HG03460 (cell line): ENCODE measurements at regions not wholly inside any gene's neighbourhood (a gene's known extent, or its start where the extent isn't known, plus 50 kb on each side); places are given as distances from the start of the nearest gene placed in this dataset.
A peak's percentile ranks its signal among the peaks of the same experiment; 100 is the strongest.

Experiments
- ATAC-seq: cut with Tn5 transposase; IDR thresholded peaks from one replicate; pipeline ENCODE4 v1.9.1; 2021; ENCODE audit not compliant: unreplicated experiment

DNA sequence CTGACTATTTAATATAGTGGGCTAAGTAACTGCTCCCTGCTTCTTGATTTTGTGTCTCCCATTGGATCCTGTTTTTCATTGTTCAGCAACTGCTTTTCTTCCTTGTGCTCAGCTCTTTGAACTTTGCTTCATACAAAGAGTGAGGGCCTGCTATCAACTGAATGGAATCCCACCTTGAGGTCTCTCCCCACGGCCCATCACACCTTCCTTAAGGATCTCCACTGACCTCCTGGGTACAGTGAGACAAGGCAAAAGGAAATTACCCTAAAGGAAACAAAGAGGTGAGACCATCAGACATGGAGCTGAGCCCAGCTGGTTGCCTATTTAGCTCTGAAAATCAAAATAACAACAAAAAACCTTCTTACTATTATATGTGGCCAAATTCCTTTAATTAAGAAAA lies 91.3 kb upstream of the RPL34 start:
- no peak for ATAC-seq

DNA sequence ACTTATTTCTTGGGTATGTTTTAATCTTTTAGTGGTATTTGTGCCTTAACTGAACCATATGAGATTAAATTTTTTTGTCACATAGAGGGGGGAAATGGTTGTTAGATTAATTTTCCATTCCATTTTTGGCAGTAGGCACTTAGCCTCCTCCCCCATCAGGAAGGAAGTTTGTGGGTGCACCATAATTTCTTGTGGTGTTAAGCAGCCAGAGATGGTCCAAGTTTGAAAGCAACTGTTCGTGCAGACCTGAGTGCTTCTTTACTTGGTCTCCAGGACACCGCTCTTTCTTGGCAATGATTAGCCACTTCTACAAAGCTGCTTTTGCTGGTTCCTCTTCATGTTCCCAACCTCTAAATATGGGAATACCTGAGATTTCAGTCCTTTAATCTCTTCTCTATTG lies 92.7 kb upstream of the RPL34 start:
- ATAC-seq, result peak; percentile 73

DNA sequence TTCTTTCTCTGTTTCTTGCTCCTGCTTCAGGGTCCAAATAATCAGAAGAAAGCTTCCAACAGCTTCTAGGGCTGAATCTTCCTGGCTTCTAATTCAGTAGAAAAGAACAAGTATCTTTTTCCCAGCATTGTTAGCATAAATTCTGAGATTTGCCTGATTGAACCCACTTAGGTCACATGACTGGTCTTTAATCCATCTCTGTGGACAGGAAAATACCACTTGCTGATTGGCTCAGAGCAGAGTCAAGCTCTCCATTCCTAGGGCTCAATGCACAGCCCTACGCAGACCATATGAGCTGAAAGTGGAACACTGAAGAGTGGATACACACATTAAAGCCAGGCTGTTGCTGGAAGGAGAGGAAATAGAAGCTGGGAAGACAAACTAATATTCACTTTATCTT lies 99.6 kb upstream of the RPL34 start:
- ATAC-seq, result no peak

DNA sequence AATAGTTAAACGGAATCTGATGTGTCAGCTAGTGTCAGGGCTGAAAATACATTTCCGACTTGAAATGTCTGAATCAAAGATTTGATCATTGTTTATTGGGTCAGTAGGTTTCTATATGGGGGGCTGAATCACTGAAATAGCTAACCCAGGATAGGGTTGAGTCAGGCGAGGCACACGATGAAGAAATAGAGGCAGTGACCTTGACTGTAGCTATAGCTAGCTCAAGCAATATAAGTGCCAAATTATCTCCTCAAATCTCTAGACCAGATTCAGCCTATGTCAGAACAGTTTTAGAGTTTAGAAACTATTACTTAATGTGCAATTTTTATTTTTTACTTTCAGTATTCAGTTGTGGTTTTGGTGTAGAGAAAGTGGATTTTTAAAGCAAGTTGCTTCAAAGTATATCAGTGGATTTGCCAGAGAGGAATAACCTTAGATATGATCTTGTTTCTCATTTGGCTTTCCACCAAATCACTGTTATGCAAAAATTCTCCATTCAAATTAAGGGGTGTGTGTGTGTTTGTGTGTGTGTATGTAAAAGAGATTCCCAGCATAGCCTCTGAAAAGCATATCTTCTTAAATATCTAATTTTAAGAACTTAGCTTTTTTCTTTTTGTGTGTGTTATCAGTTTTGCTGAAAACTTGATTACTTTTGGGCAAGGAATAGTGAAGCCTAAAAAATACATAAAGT lies 100.3 kb upstream of the RPL34 start:
- ATAC-seq, result no peak

DNA sequence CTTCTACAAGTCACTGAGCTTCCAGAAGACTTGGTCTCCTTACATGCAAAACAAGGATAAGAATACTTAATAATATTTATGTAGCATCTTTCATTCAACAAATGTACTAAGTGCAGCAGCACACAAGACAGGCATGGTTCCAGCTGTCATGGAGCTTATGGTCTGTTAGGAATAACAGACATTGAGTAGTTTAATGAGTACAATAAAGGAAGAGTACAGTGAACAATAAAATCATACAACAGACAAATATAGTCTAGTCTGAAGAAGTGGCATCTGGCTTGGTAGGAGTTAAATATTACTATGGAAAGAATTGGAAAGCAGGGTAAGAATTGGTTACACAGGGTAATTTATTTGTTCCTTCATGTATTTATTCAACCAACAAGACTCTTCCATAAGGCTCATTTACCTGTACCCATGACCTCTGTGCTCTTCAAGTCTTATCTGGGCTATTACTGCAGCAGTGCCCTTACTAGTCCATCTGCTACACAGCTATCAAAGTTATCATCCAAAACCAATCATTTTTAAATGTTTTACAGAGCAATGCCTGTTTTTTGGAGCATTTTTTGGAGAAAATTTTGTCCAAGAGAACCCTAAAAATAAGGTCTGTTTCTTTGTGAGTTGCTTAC lies 101.1 kb upstream of the RPL34 start:
- ATAC-seq, result no peak

DNA sequence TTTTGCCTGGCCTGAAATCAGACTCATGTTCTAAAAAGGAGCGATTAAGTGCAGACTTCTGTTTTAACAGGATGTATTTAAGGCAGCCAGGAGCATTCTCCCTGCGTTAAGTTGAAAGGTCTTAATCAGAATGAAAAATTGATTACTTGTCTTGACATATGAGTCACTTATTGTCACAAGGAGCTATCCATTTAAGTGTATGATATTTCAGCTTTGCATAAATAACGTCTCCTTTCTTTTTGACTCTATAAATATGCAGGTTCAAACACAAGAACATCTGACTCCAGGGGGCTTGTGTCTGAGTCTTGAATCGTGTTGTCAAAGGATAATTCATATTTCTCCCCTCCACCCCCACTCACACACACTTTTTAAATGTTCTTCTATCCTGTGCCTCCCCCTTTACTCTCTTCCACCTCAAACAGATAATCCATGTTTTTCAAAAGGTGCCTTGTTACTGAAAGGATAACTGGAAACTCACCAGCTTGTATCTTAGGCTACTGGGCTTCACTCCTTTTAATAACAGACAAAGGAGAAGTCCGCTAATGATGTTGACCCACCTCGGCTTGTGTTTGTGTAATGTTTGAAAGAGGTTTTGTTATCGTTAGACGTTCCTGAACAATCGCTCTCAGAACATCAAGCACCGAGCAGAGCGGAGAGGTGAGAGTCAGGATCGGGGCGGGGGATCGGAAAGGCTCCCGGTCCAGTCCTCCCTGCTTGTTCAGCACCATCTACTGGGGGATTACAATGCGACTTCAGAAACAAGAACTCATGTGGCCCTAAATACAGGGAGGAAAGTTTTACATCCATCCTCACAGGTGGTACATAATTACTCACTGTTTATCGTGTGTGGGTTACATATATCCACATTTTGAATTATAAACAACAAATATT lies 107.5 kb upstream of the RPL34 start:
- ATAC-seq, result no peak

DNA sequence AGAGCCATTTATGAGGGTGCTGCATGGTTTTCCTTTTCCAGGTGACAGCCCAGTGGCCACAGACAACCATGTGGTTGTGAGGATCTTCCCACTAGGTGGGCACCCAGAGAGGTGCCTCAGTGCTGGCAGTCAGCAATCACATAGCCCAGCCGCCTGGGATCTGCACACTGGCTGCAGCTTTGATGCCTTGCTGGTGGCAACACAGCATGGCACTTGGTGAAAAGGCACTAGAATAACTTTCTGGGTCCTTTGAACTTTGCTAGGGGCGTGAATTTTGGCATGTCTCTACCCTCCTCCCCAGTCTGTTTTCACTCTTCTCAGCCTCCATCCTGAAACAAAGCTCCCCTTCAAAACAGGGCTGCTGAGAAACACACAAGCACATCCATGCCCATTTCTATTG lies 108.8 kb upstream of the RPL34 start:
- no peak for ATAC-seq

DNA sequence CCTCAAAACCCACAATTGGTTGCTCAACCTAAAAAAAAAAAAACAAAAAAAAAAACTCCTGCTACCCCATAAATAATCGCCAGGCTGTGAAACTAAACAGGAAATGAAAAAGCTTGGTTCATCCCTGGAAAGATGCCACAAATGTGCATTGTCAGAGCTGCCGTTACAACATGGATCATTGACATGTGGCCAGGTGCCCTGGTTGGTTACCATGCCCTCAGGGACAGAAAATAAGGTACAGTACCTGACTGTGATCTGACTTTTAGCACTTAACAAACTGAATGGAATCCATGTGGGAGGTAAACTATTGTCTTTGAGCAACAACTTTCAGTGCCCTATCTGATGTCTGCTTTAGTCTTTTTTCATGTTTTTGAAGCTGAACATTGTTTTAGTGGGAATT lies 118.0 kb upstream of the RPL34 start:
- ATAC-seq, result no peak

DNA sequence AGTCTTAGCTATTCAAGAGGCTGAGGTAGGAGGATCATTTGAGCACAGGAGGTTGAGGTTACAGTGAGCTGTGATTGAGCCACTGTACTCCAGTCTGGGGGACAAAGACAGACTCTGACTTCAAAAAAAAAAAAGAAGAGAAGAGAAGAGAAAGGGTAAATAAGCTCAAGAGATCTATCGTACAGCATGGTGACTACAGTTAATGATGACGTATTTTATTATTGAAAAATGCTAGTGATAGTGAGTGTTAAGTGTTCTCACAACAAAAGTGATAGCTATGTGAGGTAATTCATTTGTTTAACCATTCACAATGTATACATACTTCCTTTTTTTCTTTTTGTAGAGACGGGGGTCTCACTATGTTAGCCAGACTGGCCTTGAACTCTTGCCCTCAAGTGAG lies 121.5 kb upstream of the RPL34 start:
- ATAC-seq, result no peak

DNA sequence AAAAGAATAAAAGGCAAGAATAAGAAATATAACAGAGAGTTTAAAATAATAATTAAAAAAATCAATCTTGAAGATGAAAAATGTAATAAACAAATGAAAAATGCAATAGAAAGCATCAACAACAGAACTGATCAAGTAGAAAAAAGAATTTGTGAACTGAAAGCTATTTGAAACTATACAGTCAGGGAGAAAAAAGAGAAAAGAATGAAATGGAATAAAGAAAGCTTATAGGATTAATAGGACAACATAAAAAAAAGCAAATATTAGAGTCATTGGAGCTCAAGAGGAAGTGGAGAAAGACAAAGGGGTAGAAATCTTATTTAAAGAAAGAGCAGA lies 126.8 kb upstream of the RPL34 start:
- no peak for ATAC-seq

DNA sequence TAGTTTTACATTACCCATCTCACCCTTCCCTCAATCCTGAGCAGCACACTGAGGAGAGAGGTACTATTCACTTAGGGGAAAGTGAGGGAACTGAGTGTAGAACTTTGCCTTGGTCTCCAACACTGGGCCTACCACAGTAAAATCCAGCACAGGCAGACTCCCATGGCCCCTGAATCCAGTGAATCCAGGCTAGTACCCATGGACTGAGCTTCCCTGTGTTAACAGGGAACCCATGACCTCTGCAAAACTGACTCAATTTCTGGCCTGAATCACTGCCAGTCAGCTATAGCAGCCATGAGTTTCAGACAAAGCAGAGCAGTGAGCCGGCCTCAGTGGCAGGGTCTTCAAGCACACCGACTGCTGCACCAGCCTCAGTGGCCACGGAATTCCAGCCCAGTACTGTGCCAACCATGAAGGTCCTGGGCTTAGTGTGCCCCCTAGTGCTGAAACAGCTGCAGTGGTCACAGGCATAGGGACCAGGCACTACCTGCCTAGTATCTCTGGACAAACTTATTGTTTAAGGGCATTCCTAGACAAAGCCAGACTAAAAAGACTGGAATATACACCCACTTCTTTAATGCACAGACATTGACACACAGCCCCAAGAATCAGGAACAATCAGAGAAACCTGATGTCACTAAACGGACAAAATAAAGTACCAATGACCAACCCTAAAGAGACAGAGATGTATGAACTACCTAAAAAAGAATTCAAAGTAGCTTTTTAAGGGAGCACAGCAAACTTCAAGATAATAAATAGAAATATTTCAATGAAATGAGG lies 127.4 kb upstream of the RPL34 start:
- no peak for ATAC-seq

DNA sequence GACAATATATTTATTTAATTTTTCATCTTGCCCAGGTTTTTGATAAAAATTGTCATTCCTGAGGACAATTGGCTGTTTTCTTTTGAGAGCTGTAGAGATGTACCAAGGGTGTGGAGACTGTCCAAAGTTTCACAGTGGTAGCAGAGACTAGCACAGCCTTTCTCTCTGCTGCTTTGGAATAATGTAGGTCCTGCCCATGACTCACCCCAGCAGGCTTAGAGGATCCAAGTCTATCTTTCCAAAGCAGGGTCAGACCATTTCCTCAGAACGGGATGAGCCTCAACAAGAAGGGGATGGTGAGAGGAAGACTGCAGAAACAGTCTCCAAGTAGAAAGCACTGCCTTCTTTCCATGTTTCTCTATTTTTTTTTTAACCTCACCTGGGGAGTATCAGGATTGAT lies 131.5 kb upstream of the RPL34 start:
- no peak for ATAC-seq

DNA sequence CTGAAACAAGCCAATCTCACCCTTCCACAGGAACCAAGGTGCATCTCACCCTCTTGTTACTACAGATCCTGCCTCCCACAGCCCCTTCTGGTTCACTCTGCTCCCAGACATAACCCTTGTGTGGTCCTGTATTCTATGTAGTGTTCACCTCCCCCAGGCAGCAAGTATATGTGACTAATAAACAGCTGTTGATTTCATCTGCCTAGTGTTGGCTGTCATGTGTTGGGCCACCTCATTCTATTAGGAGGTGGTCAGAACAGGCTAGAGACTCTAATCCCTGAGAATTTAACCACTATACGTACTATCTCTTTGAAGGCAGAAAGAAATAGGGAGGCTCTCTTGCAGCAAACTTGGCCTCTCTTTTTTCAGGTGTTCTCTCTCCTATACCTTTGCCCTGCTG lies 134.3 kb upstream of the RPL34 start:
- ATAC-seq, result no peak

DNA sequence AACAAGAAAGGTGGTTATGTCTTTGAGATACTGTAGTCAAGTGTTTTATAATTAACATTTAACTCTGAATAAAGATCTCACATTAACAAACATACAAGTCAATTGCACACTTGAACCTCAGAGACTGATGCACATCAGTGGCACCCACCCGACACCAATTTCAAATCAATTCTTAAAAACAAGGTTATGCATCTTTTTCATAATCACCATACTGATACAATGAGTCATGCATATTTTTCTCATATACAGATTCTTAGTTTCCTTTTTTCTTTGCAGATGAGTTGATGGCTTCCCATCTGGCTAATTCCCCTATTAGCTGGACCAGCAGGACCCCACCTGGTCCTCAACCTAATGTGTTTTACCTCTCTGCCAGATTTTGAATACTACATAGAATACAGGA lies 136.2 kb upstream of the RPL34 start:
- ATAC-seq, result no peak

DNA sequence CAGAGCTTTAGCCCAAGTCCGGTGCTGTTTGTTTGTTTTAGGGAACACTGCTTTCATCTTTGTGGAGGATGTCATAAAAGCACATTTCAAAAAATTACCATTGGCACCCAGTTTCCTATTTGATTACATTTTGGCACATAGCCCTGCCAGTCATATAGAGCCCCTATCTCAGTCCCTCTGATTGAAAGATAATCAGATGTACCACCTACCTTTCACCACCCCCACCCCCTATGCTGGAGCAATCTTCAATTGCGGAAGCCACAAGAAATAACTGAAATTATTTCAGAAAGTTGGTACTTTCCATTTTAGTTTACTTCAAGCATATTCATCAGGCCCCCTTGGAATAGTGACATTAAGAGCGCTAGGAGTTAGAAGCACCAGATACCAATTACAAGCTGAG lies 136.7 kb upstream of the RPL34 start:
- ATAC-seq, result no peak

DNA sequence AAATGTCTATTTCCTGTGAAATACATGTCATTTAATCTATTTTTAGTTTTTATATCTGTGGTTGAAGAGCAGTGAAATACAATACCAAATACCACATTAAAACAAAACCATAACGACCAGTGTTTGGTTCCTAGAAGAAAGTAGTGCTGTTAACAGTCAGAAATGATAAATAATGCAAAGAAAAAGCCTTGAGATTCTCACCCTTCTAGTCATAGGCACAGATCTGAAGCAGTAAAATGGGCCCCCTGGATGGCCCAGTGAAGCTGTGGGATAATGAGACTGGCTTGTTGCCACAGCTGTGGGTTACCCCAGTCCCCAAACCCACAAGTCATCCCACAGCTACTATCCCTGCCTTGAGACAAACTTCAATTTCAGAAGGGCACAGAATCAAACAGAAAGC lies 137.3 kb upstream of the RPL34 start:
- no peak for ATAC-seq

DNA sequence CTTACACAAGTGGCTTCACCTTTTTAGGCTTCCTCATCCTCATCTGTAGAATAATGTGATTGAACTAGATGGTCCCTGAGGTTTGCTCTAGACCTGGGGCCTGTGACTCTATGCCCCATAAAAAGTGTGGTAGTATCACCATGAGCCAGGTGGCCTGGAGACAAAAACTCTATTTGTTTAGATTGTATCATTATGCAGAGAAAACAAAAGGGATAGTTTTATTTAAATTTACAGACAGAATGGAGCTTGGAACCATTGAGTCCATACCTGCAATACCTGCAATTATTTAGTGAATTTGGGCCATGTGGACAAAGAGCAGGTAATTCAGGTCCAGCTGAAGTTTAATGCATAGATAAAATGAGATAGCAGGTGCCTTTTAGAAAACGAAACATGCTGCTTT lies 139.5 kb upstream of the RPL34 start:
- ATAC-seq, result no peak

DNA sequence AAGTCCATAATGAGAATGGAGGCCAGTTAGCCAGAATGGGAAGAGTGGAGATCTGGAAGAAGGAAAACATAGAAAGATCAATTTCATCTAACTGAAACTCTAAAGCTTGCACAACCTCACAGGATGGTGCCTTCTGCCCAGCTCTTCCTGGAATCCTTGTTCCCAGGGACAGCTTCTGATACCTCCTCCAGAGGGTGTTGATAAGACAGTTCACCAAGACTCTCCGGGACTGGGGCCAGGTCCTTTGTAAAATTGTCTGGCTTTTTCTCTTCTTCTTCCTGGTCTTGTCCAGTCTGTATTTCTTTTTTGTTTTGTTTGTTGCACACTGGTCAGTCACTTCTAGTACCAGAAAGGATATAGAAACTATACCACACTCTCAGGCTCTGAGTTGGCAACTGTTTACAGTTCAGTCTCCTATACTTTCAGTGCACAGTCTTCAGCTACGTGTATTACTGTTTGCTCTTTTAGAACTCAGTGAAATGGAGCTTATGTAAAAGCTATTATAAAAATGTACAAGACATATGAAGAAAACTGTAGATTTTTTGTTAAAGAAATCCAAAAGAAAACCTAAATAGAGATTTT lies 142.8 kb upstream of the RPL34 start:
- ATAC-seq, result no peak

DNA sequence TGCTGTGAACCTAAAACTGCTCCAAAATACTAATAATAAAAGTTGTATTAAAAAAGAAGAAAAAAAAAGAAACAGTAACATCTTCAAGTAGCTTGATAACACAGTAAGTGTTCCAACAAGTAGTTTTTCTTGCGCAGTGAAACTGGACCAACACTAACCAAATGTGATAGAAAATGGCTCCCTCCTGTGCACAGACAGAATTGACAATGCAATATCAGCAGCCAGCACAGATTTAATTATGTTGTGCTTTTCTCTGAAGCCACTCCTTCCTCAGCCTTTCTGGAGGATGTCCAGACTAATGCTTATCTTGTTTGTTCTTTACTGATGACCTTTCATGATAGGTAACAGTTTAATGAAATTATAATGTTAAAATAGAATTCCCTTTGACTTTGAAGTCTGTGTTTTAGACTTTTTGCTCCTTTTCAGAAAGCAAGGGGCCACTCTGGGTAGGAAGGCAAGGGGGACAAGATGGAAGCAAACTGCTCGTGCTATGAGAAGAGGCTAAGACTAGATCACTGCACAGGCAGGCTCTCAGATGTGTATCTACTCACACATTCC lies 147.1 kb upstream of the RPL34 start:
- no peak for ATAC-seq

DNA sequence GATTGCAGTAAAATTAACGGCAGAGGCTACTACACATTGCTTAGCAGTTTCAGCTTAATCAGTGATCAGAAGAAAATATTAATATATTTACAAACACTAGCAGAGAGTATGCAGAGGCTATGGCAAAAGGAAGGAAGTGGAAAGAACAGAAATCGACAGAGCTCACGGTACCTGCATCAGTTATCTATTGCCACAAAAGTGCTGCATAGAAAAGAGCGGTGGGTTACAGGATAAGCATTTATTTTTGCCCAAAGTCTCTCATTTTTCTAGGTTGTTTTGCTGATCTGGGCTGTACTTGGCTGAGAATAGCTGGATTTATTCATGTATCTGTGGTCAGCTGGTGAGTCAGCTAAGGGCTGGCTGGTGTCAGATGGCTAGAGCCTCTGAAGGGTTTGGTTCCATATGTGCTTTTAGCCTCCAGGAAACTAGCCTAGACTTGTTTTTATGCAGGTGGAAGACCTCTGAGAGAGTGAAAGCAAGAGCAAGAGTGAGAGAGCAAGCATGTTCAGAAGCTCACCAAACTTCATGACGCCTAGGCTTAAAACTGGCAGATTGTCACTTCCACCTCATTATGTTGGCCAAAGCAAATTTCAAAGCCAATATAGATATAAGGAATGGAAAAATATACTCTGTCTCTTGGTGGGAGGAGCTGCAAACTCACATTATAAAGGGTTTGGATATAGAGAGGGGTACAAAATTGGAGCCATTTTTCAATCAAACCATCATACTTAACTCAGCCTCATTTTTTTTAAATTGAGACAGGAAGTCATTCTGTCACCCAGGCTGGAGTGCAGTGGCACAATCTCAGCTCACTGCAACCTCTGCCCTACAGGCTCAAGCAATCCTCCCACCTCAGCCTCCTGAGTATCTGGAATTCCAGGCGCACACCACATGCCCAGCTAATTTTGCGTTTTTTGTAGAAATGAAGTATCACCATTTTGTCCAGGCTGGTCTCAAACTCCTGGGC lies 153.2 kb upstream of the RPL34 start:
- peak; percentile 97 for ATAC-seq
